ENCODE measurements at regions not wholly inside any gene's neighbourhood (a gene's known extent, or its start where the extent isn't known, plus 50 kb on each side); places are given as distances from the start of the nearest gene placed in this dataset.
A peak's percentile ranks its signal among the peaks of the same experiment; 100 is the strongest.

- peak; percentile 77 for DNase-seq (ENCODE audit: low read depth)
- no peak for TF ChIP-seq CTCF (conservative IDR thresholded peaks at IDR 0.05; ENCODE audit: low read depth, low read length)
- H3K4me3 ChIP-seq (ENCODE audit: low read depth, low read length): no peak overlapping the region
Observed at GRCh38 chr2:35298493-35298892, 1057.1 kb upstream of the CRIM1 start.

- H3K4me3 ChIP-seq (ENCODE audit: low read depth, low read length): no peak overlapping the region
- no peak for DNase-seq (ENCODE audit: low read depth)
- no peak for TF ChIP-seq CTCF (conservative IDR thresholded peaks at IDR 0.05; ENCODE audit: low read depth, low read length)
Observed at GRCh38 chr2:35297403-35297802, 1058.2 kb upstream of the CRIM1 start.

- H3K4me3 ChIP-seq (ENCODE audit: low read depth, low read length): no peak overlapping the region
- no peak for DNase-seq (ENCODE audit: low read depth)
- TF ChIP-seq CTCF (conservative IDR thresholded peaks at IDR 0.05; ENCODE audit: low read depth, low read length): no peak
Observed at GRCh38 chr2:35294636-35295263, 1060.8 kb upstream of the CRIM1 start.

- no peak overlapping the region for H3K4me3 ChIP-seq (ENCODE audit: low read depth, low read length)
- no peak for DNase-seq (ENCODE audit: low read depth)
- no peak for TF ChIP-seq CTCF (conservative IDR thresholded peaks at IDR 0.05; ENCODE audit: low read depth, low read length)
Observed at GRCh38 chr2:35293261-35293660, 1062.3 kb upstream of the CRIM1 start.

- no peak overlapping the region for H3K4me3 ChIP-seq (ENCODE audit: low read depth, low read length)
- TF ChIP-seq CTCF (conservative IDR thresholded peaks at IDR 0.05; ENCODE audit: low read depth, low read length): no peak
- no peak for DNase-seq (ENCODE audit: low read depth)
Observed at GRCh38 chr2:35292199-35292598, 1063.4 kb upstream of the CRIM1 start.

GRCh38 chr2:35281702-35282101, 1073.9 kb upstream of the CRIM1 start:
- no peak for TF ChIP-seq CTCF (conservative IDR thresholded peaks at IDR 0.05; ENCODE audit: low read depth, low read length)
- no peak overlapping the region for H3K4me3 ChIP-seq (ENCODE audit: low read depth, low read length)
- DNase-seq (ENCODE audit: low read depth): no peak

- no peak overlapping the region for H3K4me3 ChIP-seq (ENCODE audit: low read depth, low read length)
- TF ChIP-seq CTCF (conservative IDR thresholded peaks at IDR 0.05; ENCODE audit: low read depth, low read length): no peak
- no peak for DNase-seq (ENCODE audit: low read depth)
Observed at GRCh38 chr2:35255826-35256225, 1099.8 kb upstream of the CRIM1 start.
